ENCODE measurements at regions not wholly inside any gene's neighbourhood (a gene's known extent, or its start where the extent isn't known, plus 50 kb on each side); places are given as distances from the start of the nearest gene placed in this dataset.

DNA sequence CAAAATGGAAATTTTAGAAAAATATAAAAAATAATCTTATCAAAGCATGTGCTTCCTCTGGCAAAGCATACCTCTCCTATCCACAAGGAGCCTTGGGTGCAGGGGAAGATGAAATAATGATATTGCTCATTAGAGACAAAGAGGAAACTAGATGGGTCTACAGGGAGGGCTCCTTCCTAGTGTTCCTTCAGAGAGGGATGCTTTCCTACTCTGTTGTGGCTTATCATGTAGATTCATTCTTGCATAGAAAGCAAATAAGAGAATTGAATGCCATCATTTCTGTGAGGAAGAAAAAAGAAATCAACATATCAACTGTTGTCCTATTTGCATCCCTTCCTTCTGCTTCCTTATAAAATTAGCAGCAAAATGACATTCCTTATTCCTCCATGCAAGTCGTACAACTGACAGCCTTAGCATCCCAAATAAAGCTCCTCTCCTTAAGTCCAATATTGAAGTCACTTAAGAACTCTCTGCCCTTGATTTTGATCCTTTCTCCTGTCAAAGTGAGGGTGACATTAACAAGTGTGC, 543.9 kb upstream of the PLXNA2 start:
- no peak for TF ChIP-seq CTCF (conservative IDR thresholded peaks at IDR 0.05; ENCODE audit: low read length)
- no peak for TF ChIP-seq EZH2phosphoT487 (IDR thresholded peaks at IDR 0.05; ENCODE audit: borderline replicate concordance, low read depth, low read length)
